OCI-LY7 (cell line): ENCODE measurements at regions not wholly inside any gene's neighbourhood (a gene's known extent, or its start where the extent isn't known, plus 50 kb on each side); places are given as distances from the start of the nearest gene placed in this dataset.

Experiments used
- CTCF ChIP-seq: fragments of 200-600 bp; sonication (generic); conservative IDR thresholded peaks from 2 replicates; pipeline ENCODE4 v1.5.1; 2014; ENCODE audit warnings: mild to moderate bottlenecking, antibody characterized with exemption, low read length, moderate library complexity, mixed read lengths
- EZH2phosphoT487 ChIP-seq: fragments of 200-600 bp; sonication (generic); IDR thresholded peaks from 2 replicates; pipeline ENCODE4 v1.6.1; 2018; ENCODE audit warnings: low read depth, borderline replicate concordance, mild to moderate bottlenecking, mixed run types, antibody characterized with exemption, low read length, moderate library complexity, mixed read lengths

DNA sequence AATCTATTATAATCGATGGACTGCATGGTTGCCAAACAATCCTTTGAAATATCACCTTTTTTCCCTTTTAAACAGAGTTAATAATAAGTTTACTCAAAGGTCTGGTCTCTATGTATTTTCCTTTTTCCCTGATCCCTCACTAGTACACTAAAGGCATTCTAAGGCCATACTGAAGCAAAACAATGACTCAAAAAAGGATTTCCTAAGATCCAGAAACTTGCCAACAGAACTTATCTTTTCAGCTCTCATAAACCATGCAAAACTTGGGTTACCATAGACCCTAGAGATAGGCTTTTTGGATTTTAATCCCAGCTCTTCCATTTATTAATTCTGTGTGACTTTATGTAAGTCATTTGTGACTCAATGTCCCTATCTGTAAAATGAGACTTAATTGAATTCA, 77.1 kb downstream of the IFI44 start:
- TF ChIP-seq CTCF (no peak), EZH2phosphoT487 (no peak)
